ENCODE measurements at regions not wholly inside any gene's neighbourhood (a gene's known extent, or its start where the extent isn't known, plus 50 kb on each side); places are given as distances from the start of the nearest gene placed in this dataset.

DNA sequence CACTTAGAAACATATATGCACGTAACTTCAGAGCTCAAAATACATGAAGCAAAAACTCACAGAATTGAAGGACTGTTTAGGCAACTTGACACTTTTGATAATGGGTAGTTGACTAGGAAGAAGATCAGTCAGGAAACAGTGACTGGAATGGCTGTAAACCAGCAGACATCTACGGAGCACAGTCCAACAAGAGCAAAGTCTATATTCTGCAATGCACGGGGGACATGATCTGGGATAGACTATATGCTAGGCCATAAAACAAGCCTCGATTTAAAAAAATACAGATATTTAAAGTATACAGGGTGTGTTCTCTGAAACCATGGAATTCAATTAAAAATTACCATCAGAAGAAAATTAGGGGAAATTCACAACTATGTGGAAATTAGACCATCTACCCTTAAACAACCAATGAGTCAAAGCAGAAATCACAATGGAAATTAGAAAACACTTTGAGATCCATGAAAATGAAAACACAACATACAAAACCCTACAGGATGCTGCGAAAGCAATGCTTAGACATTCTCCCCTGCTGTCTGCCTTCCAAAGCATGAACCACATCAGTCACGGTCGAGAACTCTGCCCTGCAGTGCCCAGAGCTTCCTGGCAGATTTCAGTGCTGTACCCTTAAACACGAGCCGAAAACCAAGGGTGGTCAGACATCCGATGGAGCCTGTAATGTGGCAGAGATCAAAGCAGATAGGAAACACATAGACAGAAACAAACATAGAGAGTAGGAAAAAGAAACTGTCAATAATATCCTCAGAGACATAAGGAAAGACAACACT lies 651.9 kb upstream of the HS6ST1 start:
- no peak for DNase-seq

GRCh38 chr2:128973566-128973965 lies 654.9 kb upstream of the HS6ST1 start:
- DNase-seq = no peak

DNA sequence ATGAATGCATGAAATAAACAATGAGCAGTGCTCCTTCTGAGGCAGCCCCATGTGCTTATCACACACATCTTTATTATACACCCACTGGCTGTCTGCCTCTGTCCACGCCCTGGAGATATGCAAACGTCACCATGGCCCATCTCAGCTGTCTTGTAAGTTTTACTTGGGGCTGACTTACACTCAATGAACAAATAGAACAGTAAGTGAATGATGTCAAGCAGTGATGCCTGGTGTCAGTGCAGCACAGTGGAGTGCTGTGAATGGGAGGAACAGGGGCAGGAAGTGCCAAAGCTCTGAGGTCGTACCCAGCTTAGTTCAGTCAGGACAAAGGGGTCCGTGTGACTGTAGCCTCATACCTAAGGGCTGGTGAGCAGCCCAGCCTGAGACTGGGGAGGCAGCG lies 659.5 kb upstream of the HS6ST1 start:
- no peak for DNase-seq

DNA sequence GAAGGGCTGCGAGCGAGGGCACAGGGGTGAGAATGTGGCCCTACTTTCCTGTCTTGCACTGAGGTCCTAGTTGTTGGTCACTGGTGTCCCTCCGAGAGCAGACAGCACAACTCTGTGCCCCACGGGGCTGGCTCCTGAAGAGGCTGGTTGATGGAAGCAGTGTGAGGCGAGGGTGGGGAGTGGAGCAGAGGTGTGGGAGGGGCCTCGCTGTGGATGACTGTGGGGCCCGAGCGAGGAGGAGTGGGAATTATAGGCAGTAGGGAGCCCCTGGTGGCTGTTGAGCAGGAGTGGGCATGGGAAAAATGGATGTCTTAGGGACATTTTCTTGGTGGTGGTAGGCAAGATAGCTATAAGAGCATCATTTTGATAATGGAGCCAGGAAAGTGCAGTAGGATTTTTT lies 660.5 kb upstream of the HS6ST1 start:
- no peak for DNase-seq

- no peak for DNase-seq
These were observed 661.8 kb upstream of the HS6ST1 start for GRCh38 chr2:128980475-128980874.

- no peak for DNase-seq
These were observed 662.7 kb upstream of the HS6ST1 start for GRCh38 chr2:128981353-128981752.

DNA sequence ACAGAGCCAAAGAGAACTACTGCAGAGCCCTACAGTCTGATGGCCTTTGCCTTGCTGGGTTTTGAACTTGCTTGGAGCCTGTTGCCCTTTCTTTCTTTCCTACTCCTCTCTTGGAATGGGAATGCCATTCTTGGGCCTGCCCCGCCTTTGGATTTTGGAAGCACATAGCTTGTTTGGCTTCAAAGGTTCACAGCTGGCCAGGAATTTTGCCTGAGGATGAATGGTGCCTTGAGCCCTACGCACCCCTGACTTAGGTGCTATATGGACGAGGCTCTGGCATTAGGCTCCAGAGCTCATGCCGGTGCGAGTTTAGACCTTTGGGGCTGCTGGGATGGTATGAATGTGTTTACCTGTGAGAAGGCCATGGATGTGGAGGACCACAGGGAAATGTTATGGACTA lies 663.3 kb upstream of the HS6ST1 start:
- DNase-seq = no peak

DNA sequence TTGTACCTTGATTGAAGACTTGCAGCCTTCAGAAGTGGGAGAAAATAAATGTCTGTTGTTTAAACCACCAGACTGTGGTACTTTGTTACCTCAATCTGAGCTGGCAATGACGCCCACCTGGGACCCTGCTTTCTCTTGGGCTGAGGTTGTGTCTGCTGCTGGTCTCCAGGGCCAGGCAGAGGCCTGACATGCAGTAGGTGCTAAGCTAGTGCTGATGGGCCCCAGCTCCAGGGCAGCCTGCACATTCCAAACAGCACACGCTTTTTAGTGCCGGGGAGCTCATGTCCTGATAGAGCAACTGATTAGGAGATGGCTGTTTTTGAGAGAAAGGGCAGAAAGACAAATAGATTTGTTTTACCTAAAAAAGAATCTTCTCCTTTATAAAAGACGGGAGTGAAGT lies 664.0 kb upstream of the HS6ST1 start:
- no peak for DNase-seq

GRCh38 chr2:128983094-128983493 lies 664.4 kb upstream of the HS6ST1 start:
- no peak for DNase-seq

DNA sequence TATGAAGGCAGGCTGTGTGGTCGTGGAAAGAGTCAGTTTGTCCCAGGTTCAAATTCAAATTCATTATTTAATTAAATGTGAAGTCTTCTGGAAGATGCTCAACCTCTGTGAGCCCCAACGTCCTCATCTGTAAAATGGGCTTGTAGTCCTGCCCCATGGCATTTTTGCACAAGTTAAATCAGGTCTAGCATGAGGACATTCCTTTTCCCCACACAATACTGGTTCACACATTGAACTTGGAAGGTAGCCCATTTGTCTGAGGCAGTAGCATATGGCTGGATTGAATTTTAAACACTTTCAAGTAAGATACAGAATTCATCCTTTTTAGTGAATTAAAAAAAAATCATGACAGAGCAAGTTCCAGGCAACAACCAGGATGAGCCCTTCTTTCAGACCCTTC lies 665.4 kb upstream of the HS6ST1 start:
- no peak for DNase-seq

GRCh38 chr2:128984855-128985254 lies 666.2 kb upstream of the HS6ST1 start:
- no peak for DNase-seq

GRCh38 chr2:128986026-128986715 lies 667.5 kb upstream of the HS6ST1 start:
- no peak for DNase-seq

GRCh38 chr2:128986867-128987268 lies 668.2 kb upstream of the HS6ST1 start:
- no peak for DNase-seq

- no peak for DNase-seq
These were observed 669.7 kb upstream of the HS6ST1 start for GRCh38 chr2:128988326-128988725.

GRCh38 chr2:128988967-128989366 lies 670.3 kb upstream of the HS6ST1 start:
- DNase-seq = no peak

- DNase-seq = no peak
These were observed 676.4 kb upstream of the HS6ST1 start for GRCh38 chr2:128995086-128995485.

DNA sequence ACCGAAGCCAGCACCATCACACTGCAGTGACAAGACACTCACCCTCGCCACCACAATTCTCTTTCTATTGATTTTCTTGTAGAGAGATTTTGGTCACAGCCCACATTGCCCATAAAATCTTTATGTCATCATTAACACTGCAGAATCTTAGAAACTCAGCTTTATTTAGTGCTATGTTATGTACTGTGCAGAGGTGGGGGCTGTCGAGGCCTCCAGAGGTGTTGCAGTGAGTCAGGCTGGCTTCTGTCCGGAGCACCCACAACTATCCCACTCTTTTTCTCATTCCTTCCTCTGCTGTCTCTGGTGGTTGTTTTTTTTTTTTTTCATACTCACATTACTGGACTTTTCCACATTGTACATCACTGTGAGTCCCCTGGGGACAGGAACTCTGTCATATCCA lies 677.4 kb upstream of the HS6ST1 start:
- no peak for DNase-seq

GRCh38 chr2:128997166-128997866 lies 678.6 kb upstream of the HS6ST1 start:
- no peak for DNase-seq

GRCh38 chr2:129001926-129002325 lies 683.3 kb upstream of the HS6ST1 start:
- no peak for DNase-seq

DNA sequence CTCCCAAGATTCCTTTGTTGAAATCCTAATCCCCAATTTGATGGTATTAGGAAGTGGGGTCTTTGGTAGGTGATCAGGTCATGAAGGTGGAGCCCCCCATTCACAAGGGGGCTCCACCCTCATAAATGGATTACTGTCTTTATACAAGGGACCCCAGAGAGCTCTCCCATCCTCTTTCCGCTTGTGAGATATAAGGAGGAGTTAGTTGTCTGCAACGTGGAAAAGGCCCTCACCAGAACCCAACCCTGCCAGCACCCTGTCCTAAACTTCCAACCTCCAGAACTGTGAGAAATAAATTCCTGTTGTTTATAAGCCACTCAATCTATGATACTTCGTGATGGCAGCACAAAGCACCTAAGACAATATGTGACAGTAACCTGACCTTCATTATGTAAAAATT lies 684.1 kb upstream of the HS6ST1 start:
- DNase-seq = no peak

DNA sequence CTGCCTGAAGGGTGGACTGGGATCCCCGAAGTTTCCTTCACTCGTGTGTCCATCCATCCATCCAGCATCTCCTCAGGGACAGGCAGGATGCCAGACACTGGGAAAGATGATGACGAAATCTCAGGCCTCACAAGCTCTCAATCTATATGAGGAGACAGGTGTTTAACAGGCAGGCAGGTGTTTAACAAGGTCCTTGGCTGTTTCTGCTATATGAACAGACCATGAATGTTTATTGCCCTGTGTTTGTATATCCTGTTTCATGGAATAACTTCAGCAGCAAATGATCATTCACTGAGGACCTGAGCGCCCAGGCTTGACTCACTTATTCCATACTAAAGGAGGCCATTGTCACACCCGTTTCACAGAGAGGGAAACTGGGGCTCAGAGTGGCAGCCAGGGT lies 685.8 kb upstream of the HS6ST1 start:
- no peak for DNase-seq

- DNase-seq = no peak
These were observed 686.3 kb upstream of the HS6ST1 start for GRCh38 chr2:129004940-129005490.

GRCh38 chr2:129006135-129006886 lies 687.6 kb upstream of the HS6ST1 start:
- DNase-seq = no peak

Data from T1000 (cell line).